D721Med (cell line): ENCODE measurements at regions not wholly inside any gene's neighbourhood (a gene's known extent, or its start where the extent isn't known, plus 50 kb on each side); places are given as distances from the start of the nearest gene placed in this dataset.

Experiments
- DNase-seq: peaks from one replicate; pipeline ENCODE4 v3.0.0; 2011; ENCODE audit warnings: low spot score; ENCODE audit not compliant: insufficient read length
- FAIRE-seq: peaks from 2 replicates; lab custom pipeline; 2011; peaks lifted over from hg19 to GRCh38; lab: Jason Lieb, UNC
- TF ChIP-seq, protein P1 (sequence below): IDR thresholded peaks from 2 replicates; pipeline ENCODE4 v1.5.1; 2012; ENCODE audit warnings: mild to moderate bottlenecking, control low read depth; ENCODE audit not compliant: insufficient read depth; ENCODE audit errors: missing control alignments

DNA sequence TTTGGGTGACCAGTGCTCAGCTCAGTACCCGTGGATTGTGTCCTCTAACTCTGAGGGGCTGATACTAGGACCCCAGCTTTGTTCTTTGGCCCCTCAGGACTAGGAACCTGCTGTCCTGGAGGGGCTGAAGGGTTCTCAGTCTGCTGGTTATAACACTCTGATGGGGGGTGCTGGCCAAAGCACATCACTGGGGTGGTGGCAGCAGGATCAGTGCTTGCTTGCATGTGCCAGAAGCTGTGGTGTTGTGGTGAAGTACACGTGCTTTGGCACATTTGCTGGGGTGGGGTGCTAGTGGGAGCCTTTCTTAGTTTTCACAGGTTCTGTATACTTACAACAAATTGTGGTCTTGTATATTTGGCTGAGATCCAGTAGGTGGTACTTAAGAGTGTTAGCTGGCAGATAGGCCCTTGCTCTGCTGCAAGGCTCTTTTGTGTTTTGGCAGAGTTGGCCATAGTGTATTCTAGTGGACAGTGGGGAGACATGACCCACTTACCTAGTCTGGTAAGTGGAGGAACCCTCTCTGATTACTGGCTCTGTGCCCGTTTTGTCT, 344.3 kb downstream of the EDEM1 start:
- no peak for DNase-seq
- no peak for FAIRE-seq
- TF ChIP-seq, protein P1, sequence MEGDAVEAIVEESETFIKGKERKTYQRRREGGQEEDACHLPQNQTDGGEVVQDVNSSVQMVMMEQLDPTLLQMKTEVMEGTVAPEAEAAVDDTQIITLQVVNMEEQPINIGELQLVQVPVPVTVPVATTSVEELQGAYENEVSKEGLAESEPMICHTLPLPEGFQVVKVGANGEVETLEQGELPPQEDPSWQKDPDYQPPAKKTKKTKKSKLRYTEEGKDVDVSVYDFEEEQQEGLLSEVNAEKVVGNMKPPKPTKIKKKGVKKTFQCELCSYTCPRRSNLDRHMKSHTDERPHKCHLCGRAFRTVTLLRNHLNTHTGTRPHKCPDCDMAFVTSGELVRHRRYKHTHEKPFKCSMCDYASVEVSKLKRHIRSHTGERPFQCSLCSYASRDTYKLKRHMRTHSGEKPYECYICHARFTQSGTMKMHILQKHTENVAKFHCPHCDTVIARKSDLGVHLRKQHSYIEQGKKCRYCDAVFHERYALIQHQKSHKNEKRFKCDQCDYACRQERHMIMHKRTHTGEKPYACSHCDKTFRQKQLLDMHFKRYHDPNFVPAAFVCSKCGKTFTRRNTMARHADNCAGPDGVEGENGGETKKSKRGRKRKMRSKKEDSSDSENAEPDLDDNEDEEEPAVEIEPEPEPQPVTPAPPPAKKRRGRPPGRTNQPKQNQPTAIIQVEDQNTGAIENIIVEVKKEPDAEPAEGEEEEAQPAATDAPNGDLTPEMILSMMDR: no peak

DNA sequence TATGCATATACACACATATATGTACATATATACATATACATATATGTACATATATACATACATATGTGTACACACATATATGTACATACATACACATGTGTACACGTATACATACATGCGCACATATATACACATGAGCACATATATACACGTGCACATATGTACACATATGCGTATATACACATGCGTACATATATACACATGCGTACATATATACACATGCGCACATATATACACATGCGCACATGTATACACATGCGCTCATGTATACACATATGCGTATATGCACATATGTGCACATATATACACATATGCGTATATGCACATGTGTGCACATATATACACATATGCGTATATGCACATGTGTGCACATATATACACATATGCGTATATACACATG, 353.0 kb downstream of the EDEM1 start:
- TF ChIP-seq, protein P1: no peak
- peak; percentile 69 for FAIRE-seq
- DNase-seq: no peak

DNA sequence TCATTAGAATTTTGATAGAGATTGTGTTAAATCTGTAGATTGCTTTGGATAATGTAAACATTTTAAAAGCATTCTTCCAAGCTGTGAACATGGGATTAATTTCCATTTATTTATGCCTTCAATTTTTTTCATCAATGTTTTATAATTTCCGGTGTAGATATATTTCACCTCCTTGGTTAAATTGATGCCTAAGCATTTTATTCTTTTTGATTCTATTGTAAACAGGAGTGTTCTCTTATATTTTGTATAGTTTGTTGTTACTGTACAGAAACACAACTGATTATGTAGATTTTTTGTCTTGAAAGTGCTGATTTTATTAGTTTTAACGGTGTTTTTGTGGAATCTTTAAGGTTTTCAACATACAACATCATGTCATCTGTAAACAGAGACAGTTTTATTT, 355.0 kb downstream of the EDEM1 start:
- FAIRE-seq (peak; percentile 77), DNase-seq (no peak)
- TF ChIP-seq, protein P1: no peak

GRCh38 chr3:5543047-5543446, 355.5 kb downstream of the EDEM1 start:
- TF ChIP-seq, protein P1: no peak
- DNase-seq (no peak), FAIRE-seq (no peak)

- no peak for DNase-seq
- TF ChIP-seq, protein P1: no peak
- FAIRE-seq: no peak
Measured at GRCh38 chr3:5545719-5546118, 358.2 kb downstream of the EDEM1 start.

- TF ChIP-seq, protein P1: no peak
- DNase-seq (no peak), FAIRE-seq (no peak)
Measured at GRCh38 chr3:5553203-5553602, 365.7 kb downstream of the EDEM1 start.

DNA sequence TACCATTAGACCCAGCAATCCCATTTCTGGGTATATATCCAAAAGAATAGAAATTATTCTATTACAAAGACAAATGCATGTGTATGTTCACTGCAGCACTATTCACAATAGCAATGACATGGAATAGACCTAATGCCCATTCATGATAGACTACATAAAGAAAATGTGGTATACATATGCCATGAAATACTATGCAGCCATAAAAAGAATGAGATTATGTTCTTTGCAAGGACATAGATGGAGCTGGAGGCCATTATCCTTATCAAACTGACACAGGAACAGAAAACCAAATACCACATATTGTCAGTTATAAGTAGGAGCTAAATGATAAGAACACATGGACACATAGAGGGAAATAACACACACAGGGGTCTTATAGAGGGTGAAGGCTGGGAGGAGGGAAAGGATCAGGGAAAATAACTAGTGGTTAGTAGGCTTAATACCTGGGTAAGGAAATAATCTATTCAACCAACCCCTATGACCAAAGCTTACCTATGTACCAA, 366.8 kb downstream of the EDEM1 start:
- FAIRE-seq (no peak), DNase-seq (no peak)
- TF ChIP-seq, protein P1: no peak
